PC-3 (cell line): ENCODE measurements at regions not wholly inside any gene's neighbourhood (a gene's known extent, or its start where the extent isn't known, plus 50 kb on each side); places are given as distances from the start of the nearest gene placed in this dataset.

Experiments used
- ATAC-seq: fragments of 200-7000 bp; cut with Tn5 transposase; 2 replicates; pipeline ENCODE4 v1.9.1; 2020; ENCODE audit warnings: mild to moderate bottlenecking, moderate library complexity
- BruUV-seq: library from RNA; stranded (reverse); fragments of 400-500 nt; replicated peaks from 2 replicates; lab custom pipeline; 2021; lab: Mats Ljungman, UMichigan
- CTCF ChIA-PET: fragments of 300-600 bp; sonication (Branson Sonifier 250); formaldehyde crosslinking; loops from one replicate; lab custom pipeline; 2022; ENCODE audit warnings: antibody characterized with exemption; lab: Charles Lee
- POLR2A ChIA-PET: fragments of 300-600 bp; sonication (Branson Sonifier 250); formaldehyde crosslinking; loops from one replicate; lab custom pipeline; 2022; ENCODE audit warnings: antibody characterized with exemption; ENCODE audit not compliant: unreplicated experiment; lab: Charles Lee
- DNase-seq: peaks from one replicate; pipeline ENCODE4 v3.0.0-alpha.2; 2015
- H2AFZ ChIP-seq: fragments of 300-600 bp; sonication (generic); 2 replicates; pipeline ENCODE4 v1.6.0; 2016; ENCODE audit warnings: antibody characterized with exemption, low read length
- H3F3A ChIP-seq: fragments of 300-600 bp; sonication (generic); one replicate; pipeline ENCODE4 v1.6.0; 2017; ENCODE audit warnings: antibody characterized with exemption, low read length, control low read depth, mild to moderate bottlenecking; ENCODE audit not compliant: unreplicated experiment
- H3K27ac ChIP-seq: fragments of 300-600 bp; sonication (generic); 2 replicates; pipeline ENCODE4 v1.5.1; 2016; ENCODE audit warnings: mild to moderate bottlenecking, low read length
- H3K27me3 ChIP-seq: fragments of 300-600 bp; sonication (generic); 2 replicates; pipeline ENCODE4 v1.6.1; 2016; ENCODE audit warnings: low read length, mixed read lengths
- H3K36me3 ChIP-seq: fragments of 300-600 bp; sonication (generic); 2 replicates; pipeline ENCODE4 v1.6.1; 2016; ENCODE audit warnings: low read depth, mixed run types, low read length, mixed read lengths
- H3K4me1 ChIP-seq: fragments of 300-600 bp; sonication (generic); 2 replicates; pipeline ENCODE4 v1.5.1; 2016; ENCODE audit warnings: low read length; ENCODE audit not compliant: insufficient read depth
- H3K4me2 ChIP-seq: fragments of 300-600 bp; sonication (generic); 2 replicates; pipeline ENCODE4 v1.6.0; 2016; ENCODE audit warnings: low read length
- H3K4me3 ChIP-seq: fragments of 300-600 bp; sonication (generic); 2 replicates; pipeline ENCODE4 v1.5.1; 2016; ENCODE audit warnings: mild to moderate bottlenecking, low read length, mixed read lengths
- H3K79me2 ChIP-seq: fragments of 300-600 bp; sonication (generic); 2 replicates; pipeline ENCODE4 v1.6.1; 2017; ENCODE audit warnings: low read length, mixed read lengths
- H3K9ac ChIP-seq: fragments of 300-600 bp; sonication (generic); 2 replicates; pipeline ENCODE4 v1.6.0; 2016; ENCODE audit warnings: mild to moderate bottlenecking, low read length
- H3K9me2 ChIP-seq: fragments of 300-600 bp; sonication (generic); replicated peaks from 2 replicates; pipeline ENCODE4 v1.6.1; 2016; ENCODE audit warnings: mixed run types, low read length, mixed read lengths
- H3K9me3 ChIP-seq: fragments of 300-600 bp; sonication (generic); 2 replicates; pipeline ENCODE4 v1.6.1; 2016; ENCODE audit warnings: low read length, mixed read lengths
- H4K20me1 ChIP-seq: fragments of 300-600 bp; sonication (generic); 2 replicates; pipeline ENCODE4 v1.6.1; 2016; ENCODE audit warnings: low read length, mixed read lengths
- EZH2 ChIP-seq: fragments of 300-600 bp; sonication (generic); IDR thresholded peaks from one replicate; pipeline ENCODE4 v1.6.1; 2017; ENCODE audit warnings: antibody characterized with exemption, mild to moderate bottlenecking, low read length; ENCODE audit not compliant: unreplicated experiment
- EZH2phosphoT487 ChIP-seq: fragments of 300-600 bp; sonication (generic); IDR thresholded peaks from 2 replicates; pipeline ENCODE4 v1.6.1; 2018; ENCODE audit warnings: mild to moderate bottlenecking, antibody characterized with exemption, low read length, borderline replicate concordance
- intact Hi-C: fragments of 100-400 bp; cut with micrococcal nuclease; formaldehyde crosslinking; loops from 2 replicates; pipeline ENCODE4 v1.9.0; 2023
- TF ChIP-seq, protein P1 (sequence below): fragments of 300-600 bp; sonication (generic); conservative IDR thresholded peaks from 2 replicates; pipeline ENCODE4 v1.5.1; 2017; ENCODE audit warnings: antibody characterized with exemption, low read depth, mild to moderate bottlenecking, low read length

DNA sequence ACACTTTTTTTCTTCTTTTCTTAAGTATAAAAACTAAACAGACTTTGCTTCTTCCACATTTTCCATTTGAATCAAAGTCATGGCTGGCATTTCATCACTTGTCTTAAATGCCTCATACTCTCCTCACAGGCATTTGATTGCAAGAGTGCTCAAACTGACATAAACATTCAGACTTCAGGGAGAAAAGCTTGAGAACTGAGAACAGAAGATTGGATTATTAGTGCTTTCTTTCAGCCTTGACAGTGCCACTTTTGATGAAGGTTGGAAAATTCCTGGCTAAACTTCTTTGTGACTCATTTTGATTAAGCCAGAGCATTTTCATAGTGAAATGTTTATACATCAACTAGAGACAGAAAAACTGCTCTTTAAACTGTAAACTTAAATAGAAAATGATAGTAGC lies 544.4 kb downstream of the DIPK2A start:
- TF ChIP-seq EZH2phosphoT487 (no peak), EZH2 (no peak)
- TF ChIP-seq, protein P1, sequence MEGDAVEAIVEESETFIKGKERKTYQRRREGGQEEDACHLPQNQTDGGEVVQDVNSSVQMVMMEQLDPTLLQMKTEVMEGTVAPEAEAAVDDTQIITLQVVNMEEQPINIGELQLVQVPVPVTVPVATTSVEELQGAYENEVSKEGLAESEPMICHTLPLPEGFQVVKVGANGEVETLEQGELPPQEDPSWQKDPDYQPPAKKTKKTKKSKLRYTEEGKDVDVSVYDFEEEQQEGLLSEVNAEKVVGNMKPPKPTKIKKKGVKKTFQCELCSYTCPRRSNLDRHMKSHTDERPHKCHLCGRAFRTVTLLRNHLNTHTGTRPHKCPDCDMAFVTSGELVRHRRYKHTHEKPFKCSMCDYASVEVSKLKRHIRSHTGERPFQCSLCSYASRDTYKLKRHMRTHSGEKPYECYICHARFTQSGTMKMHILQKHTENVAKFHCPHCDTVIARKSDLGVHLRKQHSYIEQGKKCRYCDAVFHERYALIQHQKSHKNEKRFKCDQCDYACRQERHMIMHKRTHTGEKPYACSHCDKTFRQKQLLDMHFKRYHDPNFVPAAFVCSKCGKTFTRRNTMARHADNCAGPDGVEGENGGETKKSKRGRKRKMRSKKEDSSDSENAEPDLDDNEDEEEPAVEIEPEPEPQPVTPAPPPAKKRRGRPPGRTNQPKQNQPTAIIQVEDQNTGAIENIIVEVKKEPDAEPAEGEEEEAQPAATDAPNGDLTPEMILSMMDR: no peak
- ATAC-seq (no peak), DNase-seq (no peak)
- Histone ChIP-seq H2AFZ (no peak overlapping the region), H4K20me1 (no peaks in the 10 kb centered on the region), H3K9ac (no peak overlapping the region), H3K9me2 (no peaks in the 10 kb centered on the region), H3K27me3 (no peaks in the 10 kb centered on the region), H3K9me3 (no peaks in the 10 kb centered on the region), H3K4me3 (no peak overlapping the region), H3K36me3 (no peaks in the 10 kb centered on the region), H3K4me2 (no peak overlapping the region), H3K79me2 (no peaks in the 10 kb centered on the region), H3F3A (no peaks in the 10 kb centered on the region), H3K4me1 (no peaks in the 10 kb centered on the region), H3K27ac (no peak overlapping the region)
- POLR2A ChIA-PET: no interaction called here
- BruUV-seq: no TSS peak
- CTCF ChIA-PET: no interaction called here
- intact Hi-C loops: no loop called here

DNA sequence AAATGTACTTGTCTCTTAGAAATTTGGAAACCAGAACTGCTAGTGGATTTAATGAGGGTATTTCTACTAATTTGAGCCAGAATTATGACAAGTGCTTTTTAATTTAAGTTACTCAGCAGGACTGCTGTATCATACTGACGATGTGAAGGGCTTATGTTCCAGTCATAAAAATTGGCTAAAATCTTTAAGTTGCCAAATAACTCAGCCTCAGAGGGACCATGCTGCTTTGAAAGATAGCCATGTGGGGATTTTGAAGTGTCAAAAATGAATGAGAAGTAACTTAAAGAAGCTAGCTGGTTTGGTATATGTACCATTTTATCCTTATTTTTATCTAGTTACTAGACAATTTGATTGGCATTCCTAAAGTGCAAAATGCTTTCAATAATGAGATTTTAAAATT lies 545.0 kb downstream of the DIPK2A start:
- Histone ChIP-seq H3K4me1 (no peaks in the 10 kb centered on the region), H3K9me3 (no peaks in the 10 kb centered on the region), H3F3A (no peaks in the 10 kb centered on the region), H3K4me2 (no peak overlapping the region), H3K79me2 (no peaks in the 10 kb centered on the region), H4K20me1 (no peaks in the 10 kb centered on the region), H3K27ac (no peak overlapping the region), H3K9ac (no peak overlapping the region), H3K9me2 (no peaks in the 10 kb centered on the region), H3K36me3 (no peaks in the 10 kb centered on the region), H3K27me3 (no peaks in the 10 kb centered on the region), H2AFZ (no peak overlapping the region), H3K4me3 (no peak overlapping the region)
- DNase-seq: no peak
- TF ChIP-seq, protein P1: no peak
- TF ChIP-seq EZH2 (no peak), EZH2phosphoT487 (no peak)
- CTCF ChIA-PET: no interaction called here
- BruUV-seq: no TSS peak
- no peak for ATAC-seq
- POLR2A ChIA-PET: no interaction called here
- intact Hi-C loops: no loop called here

DNA sequence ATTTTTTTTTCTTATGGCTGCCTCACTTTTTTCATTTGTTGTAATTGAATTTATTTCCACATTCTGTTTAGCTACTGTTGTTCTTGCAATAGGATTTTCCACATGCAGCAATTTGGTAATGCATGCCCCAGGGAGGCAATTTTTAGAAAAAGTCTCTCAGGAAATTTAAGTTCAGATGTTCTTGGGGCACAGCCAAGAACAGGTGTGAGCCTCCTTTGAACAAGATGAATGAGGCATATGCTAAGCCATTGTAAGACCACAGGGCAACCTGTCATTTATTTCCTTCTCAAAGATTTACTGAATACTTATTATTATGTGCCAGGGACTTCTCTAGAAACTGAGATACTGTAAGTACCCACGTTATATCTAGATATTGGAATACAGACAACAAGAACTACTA lies 549.5 kb downstream of the DIPK2A start:
- no peak overlapping the region for H2AFZ ChIP-seq
- H3K36me3 ChIP-seq: no peaks in the 10 kb centered on the region
- TF ChIP-seq EZH2phosphoT487: no peak
- no peak for TF ChIP-seq EZH2
- TF ChIP-seq, protein P1: no peak
- H3K9me3 ChIP-seq: no peaks in the 10 kb centered on the region
- ChIA-PET CTCF (no interaction called here), POLR2A (no interaction called here)
- H4K20me1 ChIP-seq: no peaks in the 10 kb centered on the region
- H3K79me2 ChIP-seq: no peaks in the 10 kb centered on the region
- DNase-seq: no peak
- no TSS peak for BruUV-seq
- H3F3A ChIP-seq: no peaks in the 10 kb centered on the region
- H3K9ac ChIP-seq: no peak overlapping the region
- no peaks in the 10 kb centered on the region for H3K27me3 ChIP-seq
- no peak overlapping the region for H3K27ac ChIP-seq
- intact Hi-C loops: no loop called here
- ATAC-seq: no peak
- no peak overlapping the region for H3K4me3 ChIP-seq
- H3K4me2 ChIP-seq: no peak overlapping the region
- H3K4me1 ChIP-seq: no peaks in the 10 kb centered on the region
- H3K9me2 ChIP-seq: no peaks in the 10 kb centered on the region
